Kasumi-1 (cell line): ENCODE measurements at regions not wholly inside any gene's neighbourhood (a gene's known extent, or its start where the extent isn't known, plus 50 kb on each side); places are given as distances from the start of the nearest gene placed in this dataset.

Experiments used
- DNase-seq, 2 experiments: peaks; one replicate each; lab custom pipeline; 2025; lab: John Stamatoyannopoulos, UW

- no peak for DNase-seq
Observed at GRCh38 chrX:143800150-143800549, 79.6 kb upstream of the SPANXN2 start.

- peak; percentile 20 to 26 for DNase-seq
Observed at GRCh38 chrX:143788265-143788664, 67.7 kb upstream of the SPANXN2 start.

- DNase-seq: no peak
Observed at GRCh38 chrX:143787341-143787740, 66.8 kb upstream of the SPANXN2 start.

GRCh38 chrX:143781103-143781502, 60.6 kb upstream of the SPANXN2 start:
- no peak for DNase-seq
